GM19397 (cell line): ENCODE measurements at regions not wholly inside any gene's neighbourhood (a gene's known extent, or its start where the extent isn't known, plus 50 kb on each side); places are given as distances from the start of the nearest gene placed in this dataset.

Experiments used
- ATAC-seq: cut with Tn5 transposase; IDR thresholded peaks from one replicate; pipeline ENCODE4 v1.9.1; 2021; ENCODE audit warnings: mild to moderate bottlenecking, moderate library complexity; ENCODE audit not compliant: unreplicated experiment

GRCh38 chr3:1036207-1036826 lies 56.5 kb upstream of the CNTN6 start:
- ATAC-seq: no peak

GRCh38 chr3:1037631-1038030 lies 55.2 kb upstream of the CNTN6 start:
- ATAC-seq: no peak
